ENCODE measurements at regions not wholly inside any gene's neighbourhood (a gene's known extent, or its start where the extent isn't known, plus 50 kb on each side); places are given as distances from the start of the nearest gene placed in this dataset.

DNA sequence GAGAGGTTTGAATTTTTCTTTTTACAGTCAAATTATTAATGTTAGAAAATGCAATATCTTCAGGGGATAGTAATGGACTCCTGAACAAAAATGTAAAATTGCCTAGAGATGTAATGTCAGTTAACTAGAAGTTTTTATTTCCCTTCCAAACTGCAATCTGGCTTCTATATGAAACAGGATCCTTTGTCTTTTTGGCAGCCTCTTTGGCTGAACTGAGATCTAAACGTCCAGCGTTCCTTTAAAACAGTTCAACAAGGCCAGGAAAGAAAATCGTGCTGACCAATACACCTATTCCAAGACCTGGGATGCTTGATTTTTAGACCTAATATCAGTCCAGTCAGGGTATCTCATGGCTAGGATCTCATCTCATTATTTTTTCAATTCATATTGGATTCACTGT is 245.5 kb downstream of the FIGN start:
- in situ Hi-C loops (cut with MboI; ENCODE audit: low sequenced_read_pairs in 4 of 4) (no loop called here), intact Hi-C loops (cut with DNase I; ENCODE audit: low total_unique reads) (no loop called here)
- TF ChIP-seq CTCF (IDR thresholded peaks at IDR 0.05 in 4 of 5, conservative IDR thresholded peaks at IDR 0.05 in 1 of 5) = no peak
- TF ChIP-seq POLR2A (IDR thresholded peaks at IDR 0.05) = no peak
- DNase-seq = no peak
- H3K27me3 ChIP-seq = no peaks in the 10 kb centered on the region
- no peak overlapping the region for H3K27ac ChIP-seq
- no peaks in the 10 kb centered on the region for H3K9me3 ChIP-seq
- no peaks in the 10 kb centered on the region for H3K36me3 ChIP-seq
- ATAC-seq = no peak
- peaks cover 0 to 4% of the 10 kb centered on the region in 2 donors for H3K4me1 ChIP-seq
- no peak overlapping the region for H3K4me3 ChIP-seq

DNA sequence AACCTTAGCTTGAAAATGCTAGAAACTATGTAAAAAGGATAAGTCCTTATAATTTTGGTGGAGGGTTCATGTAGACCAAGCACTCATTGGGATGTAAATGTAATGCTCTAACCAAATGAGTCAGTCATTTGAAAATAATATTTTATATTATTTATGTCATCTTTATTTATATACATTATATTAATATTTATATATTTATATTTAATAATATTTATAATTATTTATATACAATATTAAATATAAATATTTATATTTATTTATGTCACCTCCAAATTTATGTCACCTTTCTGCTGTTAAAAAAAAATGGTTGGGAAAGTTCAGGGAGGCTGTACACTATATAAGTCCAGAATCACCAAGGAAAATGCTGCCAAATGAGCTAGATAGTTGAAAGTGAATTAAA is 254.3 kb downstream of the FIGN start:
- ATAC-seq (no peak), DNase-seq (no peak)
- TF ChIP-seq CTCF (IDR thresholded peaks at IDR 0.05 in 4 of 5, conservative IDR thresholded peaks at IDR 0.05 in 1 of 5) (no peak), POLR2A (IDR thresholded peaks at IDR 0.05) (no peak)
- in situ Hi-C loops (cut with MboI; ENCODE audit: low sequenced_read_pairs in 4 of 4) = no loop called here
- Histone ChIP-seq H3K27ac (no peak overlapping the region), H3K36me3 (no peaks in the 10 kb centered on the region), H3K4me1 (no peaks in the 10 kb centered on the region), H3K27me3 (no peaks in the 10 kb centered on the region), H3K4me3 (no peak overlapping the region), H3K9me3 (no peaks in the 10 kb centered on the region)
- intact Hi-C loops (cut with DNase I; ENCODE audit: low total_unique reads) = no loop called here

DNA sequence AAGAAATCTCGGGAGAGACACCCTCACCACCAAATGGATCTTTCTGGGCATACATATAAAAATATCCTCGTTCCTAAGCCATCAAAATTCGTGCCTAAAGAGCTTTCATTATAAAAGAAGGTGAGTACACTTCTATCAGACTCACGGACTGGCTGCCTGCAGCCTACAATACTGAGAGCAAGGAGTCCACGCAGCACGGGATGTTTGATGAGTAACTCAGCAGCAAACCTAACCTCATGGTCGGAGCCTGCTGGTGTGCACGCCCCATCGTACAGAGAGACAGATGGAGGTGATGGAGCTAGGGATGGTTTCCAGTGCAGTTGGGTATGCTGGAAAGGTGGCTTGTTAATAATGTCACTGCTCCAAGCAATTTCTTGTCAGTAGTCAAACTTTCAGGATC is 256.2 kb downstream of the FIGN start:
- Histone ChIP-seq H3K36me3 (no peaks in the 10 kb centered on the region), H3K4me1 (no peaks in the 10 kb centered on the region), H3K4me3 (no peak overlapping the region), H3K9me3 (no peaks in the 10 kb centered on the region), H3K27me3 (no peaks in the 10 kb centered on the region), H3K27ac (no peak overlapping the region)
- DNase-seq (no peak), ATAC-seq (no peak)
- TF ChIP-seq CTCF (IDR thresholded peaks at IDR 0.05 in 4 of 5, conservative IDR thresholded peaks at IDR 0.05 in 1 of 5) = no peak
- TF ChIP-seq POLR2A (IDR thresholded peaks at IDR 0.05) = no peak
- intact Hi-C loops (cut with DNase I; ENCODE audit: low total_unique reads) = no loop called here
- in situ Hi-C loops (cut with MboI; ENCODE audit: low sequenced_read_pairs in 4 of 4) = no loop called here

GRCh38 chr2:163475815-163476214 is 260.0 kb downstream of the FIGN start:
- Histone ChIP-seq H3K27ac (no peak overlapping the region), H3K4me1 (no peaks in the 10 kb centered on the region), H3K4me3 (no peak overlapping the region), H3K27me3 (no peaks in the 10 kb centered on the region), H3K36me3 (no peaks in the 10 kb centered on the region), H3K9me3 (no peaks in the 10 kb centered on the region)
- intact Hi-C loops (cut with DNase I; ENCODE audit: low total_unique reads) = no loop called here
- ATAC-seq (no peak), DNase-seq (no peak)
- TF ChIP-seq POLR2A (IDR thresholded peaks at IDR 0.05) = no peak
- no peak for TF ChIP-seq CTCF (IDR thresholded peaks at IDR 0.05 in 4 of 5, conservative IDR thresholded peaks at IDR 0.05 in 1 of 5)
- in situ Hi-C loops (cut with MboI; ENCODE audit: low sequenced_read_pairs in 4 of 4) = no loop called here

- Histone ChIP-seq H3K9me3 (no peaks in the 10 kb centered on the region), H3K27me3 (no peaks in the 10 kb centered on the region), H3K27ac (no peak overlapping the region), H3K4me1 (no peaks in the 10 kb centered on the region), H3K36me3 (no peaks in the 10 kb centered on the region), H3K4me3 (no peak overlapping the region)
- intact Hi-C loops (cut with DNase I; ENCODE audit: low total_unique reads) (no loop called here), in situ Hi-C loops (cut with MboI; ENCODE audit: low sequenced_read_pairs in 4 of 4) (no loop called here)
- no peak for ATAC-seq
- no peak for DNase-seq
- no peak for TF ChIP-seq CTCF (IDR thresholded peaks at IDR 0.05 in 4 of 5, conservative IDR thresholded peaks at IDR 0.05 in 1 of 5)
- no peak for TF ChIP-seq POLR2A (IDR thresholded peaks at IDR 0.05)
Measured at GRCh38 chr2:163474889-163475288, 260.9 kb downstream of the FIGN start.
